Retina (tissue), 1 donor: ENCODE measurements at regions not wholly inside any gene's neighbourhood (a gene's known extent, or its start where the extent isn't known, plus 50 kb on each side); places are given as distances from the start of the nearest gene placed in this dataset.

Experiments
- DNase-seq: peaks from one replicate; pipeline ENCODE4 v3.0.0-alpha.2; 2016

DNA sequence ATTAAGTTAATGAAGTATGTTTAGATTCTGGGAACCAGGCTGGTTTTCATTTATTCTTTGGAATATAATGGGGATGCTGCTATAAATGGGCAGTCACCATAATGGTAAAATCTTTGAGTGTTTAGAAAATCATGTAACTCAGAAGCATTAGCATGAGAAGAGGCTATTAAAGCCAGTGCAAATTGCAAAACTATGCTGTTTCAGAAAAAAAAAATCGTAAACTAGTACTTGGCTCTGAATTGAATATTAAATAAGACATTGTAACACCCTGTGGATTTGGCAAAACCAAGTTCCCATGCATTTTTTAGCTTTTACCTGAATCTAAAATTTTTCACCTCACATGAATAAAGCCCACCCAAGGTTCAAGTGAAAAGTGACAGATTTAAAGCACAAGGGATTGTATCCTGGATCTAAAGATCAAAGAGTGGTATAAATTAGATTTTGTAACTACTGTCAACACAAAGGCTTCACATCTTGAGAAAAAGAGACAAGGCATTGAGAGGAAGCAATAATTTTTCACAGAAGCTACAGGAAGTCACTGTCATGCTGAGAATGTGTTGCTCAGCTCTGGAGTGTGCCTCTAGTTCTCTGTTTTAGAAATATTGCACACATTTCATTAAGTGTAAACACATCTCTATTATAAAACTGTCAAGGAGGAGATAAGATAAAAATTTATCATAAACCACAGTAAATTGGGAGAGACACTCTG, 142.2 kb downstream of the ABCA8 start:
- no peak for DNase-seq

DNA sequence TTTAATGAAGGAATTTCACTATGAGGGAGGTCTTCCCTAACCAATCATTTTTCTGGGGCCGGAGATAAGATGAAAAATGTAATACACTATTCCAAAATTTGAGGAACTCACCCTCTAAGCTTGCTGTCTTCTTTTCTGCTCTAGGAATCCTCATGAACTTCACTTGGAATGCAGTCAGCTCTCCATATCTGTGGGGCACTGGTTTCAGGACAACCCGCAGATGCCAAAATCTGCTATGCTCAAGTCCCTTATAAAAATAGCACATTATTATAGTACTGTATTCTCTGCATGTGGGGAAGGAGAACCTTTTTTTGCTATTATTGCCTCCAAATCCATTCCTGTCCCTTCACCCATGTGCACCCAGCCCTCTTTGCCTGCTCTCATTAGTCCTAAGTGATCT, 146.0 kb downstream of the ABCA8 start:
- DNase-seq, result no peak

DNA sequence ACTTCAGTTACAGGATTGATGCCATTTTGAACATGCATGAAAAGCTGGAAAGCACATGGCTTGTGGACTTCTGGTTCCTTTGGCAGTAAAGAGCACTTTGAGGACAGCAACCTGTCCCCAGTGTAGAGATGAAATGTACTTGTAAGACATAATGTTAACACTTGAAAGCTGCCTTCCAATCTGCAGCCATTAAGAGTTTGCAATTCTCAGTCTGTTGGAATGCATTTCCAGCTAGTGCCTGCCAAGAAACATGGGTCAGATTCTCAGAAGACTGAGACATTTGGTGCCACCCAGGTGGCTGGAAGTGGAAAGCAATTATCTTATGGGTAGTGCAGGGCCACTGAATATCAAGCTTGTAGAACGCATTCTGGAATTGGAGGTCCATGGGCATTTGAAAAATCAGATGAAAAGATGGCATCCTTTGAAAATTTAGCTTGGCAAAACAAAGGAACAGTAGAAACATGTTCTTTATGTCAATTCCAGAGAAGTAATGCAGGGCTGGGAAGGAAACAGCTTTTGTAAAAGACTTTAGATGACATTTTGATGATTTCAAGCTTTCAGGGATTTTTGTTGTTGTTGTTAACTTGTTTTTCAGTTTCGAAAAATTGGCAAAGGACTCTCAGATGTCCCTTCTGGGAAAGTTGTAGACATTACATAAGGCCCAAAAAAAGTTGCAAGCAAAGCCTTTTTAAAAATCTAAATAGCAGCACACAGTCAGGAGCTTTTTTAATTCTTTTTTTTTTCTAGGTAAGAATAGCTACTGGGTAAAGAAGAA, 147.0 kb downstream of the ABCA8 start:
- DNase-seq, result no peak

DNA sequence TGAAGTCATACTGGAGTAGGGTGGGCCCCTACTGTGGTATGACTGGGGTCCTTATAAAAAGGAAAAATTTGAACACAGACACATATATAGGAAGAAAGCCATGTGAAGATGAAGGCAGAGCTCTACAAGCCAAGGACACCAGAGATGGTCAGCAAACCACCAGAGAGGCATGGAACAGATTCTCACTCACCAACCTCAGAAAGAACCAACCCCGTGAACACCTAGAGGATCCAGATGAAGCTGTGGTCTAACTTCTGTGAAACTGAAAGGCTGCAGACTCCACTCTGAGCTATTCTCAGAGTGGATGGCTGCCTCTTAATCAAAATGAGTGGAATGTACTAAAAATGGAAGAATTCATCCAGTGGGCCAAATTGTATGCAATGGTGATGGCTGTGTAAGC, 149.6 kb downstream of the ABCA8 start:
- no peak for DNase-seq

DNA sequence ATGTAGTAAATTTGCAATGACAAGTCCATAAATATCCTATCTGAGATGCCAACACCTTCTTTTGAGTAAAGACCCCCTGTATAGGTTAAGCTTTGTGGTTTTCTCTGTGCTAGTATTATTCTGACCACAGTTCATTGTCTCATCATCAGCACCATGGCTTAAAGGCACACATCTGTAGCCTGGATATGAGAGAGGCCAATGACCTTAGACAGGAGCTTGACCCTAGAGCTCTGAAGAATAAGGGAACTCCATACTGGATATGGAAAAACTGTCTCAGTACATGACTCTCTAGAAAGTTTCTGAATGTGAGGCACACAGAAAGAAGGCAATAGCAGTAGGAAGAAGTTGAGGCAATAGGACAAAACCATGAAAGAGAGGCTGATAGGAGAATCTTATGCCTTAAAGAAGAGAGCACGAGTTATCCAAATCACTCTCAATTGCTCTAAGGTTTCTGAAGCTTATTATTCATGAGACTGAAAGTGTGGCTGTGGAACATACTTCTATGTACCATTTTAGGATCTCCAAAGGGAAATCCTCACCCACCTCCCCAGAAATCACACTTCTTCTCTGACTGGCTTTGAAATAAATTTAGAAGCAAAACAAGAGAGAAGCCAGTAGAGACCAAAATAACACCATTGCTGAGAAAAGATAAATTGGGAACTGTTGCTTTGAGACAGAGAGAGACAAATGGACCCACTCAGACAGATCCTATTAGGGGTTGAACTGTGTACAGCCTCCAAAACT, 150.2 kb downstream of the ABCA8 start:
- DNase-seq, result no peak

DNA sequence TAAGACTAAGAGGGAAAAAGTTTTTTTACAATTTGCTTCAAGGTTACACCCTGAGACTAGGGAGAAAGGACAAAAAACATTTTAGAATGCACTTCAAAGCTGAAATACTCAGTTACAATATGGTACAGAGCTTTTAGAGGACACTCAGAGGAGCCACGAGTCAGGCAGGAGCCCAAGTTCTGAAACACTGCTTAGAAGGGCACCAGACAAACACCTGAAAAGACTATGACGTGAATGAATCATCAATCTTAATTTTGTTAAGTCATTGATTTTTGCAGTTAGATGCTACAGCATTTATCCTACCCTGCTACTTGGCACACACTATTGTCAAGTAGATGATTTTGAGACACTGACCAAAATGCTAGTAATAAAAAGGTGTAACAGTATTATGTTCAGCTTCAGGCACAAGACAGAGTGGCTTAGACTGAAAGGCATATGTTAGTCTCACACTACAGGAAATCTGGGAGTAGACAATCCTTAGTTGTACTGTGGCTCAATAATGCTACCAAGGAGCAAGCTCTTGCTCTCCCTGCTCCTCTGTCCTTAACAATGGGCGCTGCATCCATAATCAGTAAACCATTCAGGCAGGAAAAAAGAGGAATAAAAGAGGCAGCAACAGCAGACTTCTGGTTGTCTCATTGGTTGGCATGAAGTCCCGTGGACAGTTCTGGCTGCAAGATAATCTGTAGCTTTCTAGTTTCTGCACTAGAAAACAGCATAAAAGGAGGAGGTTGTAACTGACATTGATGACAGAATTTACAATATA, 151.8 kb downstream of the ABCA8 start:
- no peak for DNase-seq

DNA sequence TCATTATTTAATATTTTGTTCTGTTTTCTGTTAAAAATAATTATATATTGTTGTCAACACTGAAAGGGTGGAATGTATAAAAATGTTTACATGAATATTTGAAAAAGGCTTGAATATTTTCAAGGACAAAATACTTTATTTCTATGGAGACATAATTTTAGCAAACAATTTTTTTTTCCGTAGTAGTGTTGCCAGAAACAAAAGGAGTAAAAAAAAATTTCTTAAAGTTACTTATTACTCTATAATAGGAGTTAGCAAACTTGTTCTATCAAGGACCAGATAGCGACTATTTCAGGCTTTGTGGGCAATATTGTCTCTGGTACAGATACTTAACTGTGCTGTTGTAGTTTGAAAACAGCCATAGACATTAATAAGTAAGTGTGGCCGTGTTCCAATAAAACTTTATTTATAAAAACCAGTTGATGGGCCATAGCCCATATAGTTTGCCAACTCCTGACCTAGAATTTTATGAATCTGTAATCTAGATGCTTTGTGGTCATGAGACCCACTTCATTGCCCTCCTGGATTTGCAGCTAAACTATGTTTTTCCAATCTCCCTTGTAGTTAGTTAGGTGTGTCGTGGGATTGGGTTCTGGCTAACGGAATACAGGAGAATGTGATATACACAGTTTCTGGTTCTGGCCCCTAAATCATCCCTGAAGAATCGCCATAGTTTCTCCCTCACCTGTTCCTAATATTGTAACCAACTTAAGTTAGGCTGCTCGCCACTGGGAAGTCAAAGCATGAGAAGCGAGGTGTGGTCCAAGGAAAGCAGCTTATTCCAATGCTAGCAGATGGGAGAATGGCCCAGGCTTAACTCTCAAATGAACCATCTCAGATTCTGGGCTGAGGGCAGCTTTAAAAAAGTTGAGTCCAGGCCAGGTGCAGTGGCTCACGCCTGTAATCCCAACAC, 153.6 kb downstream of the ABCA8 start:
- DNase-seq, result no peak

DNA sequence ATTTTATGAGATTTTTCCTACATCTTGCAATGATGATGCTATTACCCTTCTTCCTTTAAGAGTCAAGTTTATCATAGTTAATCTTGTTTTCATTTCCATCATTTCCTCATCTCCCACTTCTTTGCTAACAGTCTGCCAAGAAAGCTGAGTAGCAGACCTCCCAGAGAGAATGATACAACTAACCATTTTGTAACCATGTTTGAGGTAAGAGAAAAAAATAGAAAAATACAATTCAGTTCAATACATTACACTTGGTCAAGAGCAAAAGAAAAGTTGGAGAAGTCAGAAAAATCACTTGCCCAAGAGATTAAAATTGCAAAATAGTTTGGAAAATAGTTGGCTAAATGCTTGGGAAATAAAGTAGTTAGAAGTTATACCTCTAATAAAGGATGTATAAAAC, 154.4 kb downstream of the ABCA8 start:
- no peak for DNase-seq

DNA sequence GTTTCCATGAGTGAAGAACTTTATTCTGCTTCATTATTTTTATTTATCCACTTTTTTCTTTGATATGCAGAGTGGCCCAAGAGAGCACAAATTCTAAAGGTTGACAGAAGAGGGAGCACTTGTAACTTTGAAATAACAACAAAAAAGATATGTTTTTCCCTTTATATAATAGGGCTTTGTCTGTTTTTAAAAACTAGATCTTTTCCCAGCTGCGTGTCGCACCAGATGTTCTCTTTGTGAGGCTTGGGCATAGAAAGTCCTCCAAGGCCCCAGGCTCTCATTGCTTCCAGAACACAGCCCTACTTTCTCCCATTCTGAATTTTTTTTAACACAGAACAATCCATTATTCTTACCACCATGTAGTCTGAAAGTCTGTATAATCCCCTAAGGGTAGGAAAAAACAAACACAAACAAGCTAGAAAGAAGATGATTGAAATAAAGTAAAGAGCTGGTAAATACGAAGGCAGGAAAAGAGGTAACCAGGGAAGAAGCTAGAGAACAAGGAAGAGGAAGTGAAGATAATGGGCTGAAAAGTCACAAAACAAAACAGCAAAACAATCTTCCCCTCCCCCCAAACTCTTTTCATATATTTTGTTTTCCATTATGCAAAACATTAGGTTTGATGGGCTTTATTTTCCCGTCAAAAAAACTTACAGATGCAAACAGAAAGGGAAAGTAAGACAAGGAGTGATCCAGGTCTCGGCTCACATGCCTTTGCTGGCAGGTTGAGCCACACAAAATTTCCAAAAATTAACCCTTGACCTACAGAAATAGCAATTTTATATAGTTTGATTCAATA, 160.4 kb downstream of the ABCA8 start:
- DNase-seq, result no peak

DNA sequence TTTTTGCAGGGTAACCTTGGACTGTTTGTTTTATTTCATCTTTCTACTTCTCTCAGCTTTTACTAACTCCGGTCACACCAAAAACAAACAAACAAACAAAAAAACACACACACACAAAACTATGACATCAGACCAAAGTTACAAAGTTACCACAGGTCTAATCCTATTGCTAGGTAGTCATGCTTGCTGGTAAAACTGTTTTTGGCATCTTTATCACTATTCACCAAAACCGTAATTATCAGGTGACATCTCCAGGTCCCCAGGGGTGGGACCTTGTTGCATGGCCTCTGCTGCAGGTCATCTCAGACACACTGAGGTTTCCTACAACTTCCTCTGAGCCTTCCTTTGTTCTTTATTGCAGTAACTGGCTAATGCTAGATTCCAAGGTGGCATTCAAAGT, 162.3 kb downstream of the ABCA8 start:
- DNase-seq, result no peak

DNA sequence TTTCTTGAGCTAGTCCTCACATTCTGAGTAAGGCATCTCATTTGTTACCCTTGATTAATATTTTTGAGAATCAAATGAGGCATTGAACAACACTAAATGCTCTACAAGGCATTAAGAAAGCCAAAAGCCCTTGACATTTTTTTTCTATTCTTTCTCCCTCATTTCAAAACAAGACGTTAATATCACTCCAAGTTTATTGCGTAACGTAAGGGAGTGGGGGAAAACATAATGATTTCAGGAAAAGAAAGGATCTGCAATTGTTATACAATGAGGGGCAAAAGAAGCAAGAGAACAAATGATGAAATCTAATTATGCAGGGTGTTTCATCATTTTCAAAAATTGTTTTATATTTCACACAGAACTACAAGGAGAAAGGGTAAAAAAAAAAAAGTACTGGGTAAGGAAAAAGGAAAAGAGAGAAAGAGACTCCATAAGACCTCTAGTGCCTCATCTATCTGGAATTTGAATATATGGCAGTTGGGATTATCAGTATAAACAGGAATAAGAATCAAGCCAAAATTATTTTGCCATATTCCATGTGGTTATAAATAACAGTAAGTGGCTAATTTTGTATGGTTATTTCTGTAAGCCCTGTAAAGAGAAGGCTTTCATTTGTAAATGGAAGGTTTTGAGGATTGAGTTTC, 163.0 kb downstream of the ABCA8 start:
- no peak for DNase-seq

DNA sequence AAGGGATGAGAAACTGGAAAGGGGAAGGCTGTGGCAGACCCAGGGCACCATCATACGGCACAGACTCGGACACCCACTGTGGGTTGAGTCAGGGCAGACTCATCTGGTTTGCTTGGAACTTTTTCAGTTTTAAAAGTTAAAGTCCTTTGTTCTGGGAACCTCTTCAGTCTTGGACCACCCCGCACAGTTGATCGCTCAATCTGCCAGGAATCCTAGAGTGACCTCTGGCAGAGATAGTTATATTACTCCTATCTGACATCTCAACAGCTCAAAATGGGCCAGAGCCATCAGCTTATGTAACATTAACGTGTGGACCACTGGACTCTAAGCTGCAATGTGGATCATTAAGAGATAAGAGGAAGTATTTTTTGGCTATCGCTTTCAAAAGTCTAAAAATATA, 164.3 kb downstream of the ABCA8 start:
- DNase-seq, result no peak

DNA sequence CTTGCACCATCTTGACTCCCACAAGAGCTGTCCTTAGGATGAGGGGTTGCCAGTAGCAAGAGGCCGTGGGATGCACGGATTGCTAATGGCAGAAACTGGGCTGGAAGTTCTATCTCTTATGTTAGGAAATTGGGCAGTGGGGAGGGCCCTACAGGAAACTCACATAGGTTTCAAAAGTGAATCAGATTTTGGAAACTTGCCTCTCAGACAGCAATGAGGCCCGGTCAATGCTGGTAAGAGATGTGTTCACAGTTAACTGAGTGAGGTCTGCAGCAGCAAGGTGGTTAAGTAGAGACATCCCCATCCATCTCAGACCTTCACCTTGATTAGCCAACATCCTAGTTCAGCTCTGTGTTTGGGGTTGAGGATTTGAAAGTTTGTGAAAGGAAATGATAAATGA, 164.7 kb downstream of the ABCA8 start:
- no peak for DNase-seq

DNA sequence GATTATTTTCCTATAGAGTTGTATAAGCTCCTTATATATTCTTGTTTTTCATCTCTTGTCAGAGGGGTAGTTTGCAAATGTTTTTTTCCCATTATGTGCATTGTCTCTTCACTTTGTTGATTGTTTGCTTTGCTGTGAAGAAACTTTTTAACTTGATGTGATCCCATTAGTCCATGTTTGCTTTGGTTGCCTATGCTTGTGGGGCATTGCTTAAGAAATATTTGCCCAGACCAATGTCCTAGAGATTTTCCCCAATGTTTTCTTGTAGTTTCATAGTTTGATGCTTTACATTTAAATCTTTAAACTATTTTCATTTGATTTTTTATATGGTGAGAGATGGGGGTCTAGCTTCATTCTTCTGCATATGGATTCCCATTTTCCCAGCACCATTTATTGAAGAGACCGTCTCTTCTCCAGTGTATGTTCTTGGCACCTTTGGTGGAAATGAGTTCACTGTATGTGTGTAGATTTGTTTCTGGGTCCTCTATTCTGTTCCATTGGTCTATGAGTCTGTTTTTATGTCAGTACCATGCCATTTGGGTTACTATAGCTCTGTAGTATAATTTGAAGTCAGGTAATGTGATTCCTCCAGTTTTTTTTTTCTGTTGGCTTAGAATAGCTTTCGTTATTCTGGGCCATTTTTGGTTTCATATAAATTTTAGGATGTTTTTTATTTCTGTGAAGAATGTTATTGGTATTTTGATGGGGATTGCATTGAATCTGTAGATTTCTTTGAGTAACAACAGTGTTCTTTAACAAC, 165.8 kb downstream of the ABCA8 start:
- no peak for DNase-seq

DNA sequence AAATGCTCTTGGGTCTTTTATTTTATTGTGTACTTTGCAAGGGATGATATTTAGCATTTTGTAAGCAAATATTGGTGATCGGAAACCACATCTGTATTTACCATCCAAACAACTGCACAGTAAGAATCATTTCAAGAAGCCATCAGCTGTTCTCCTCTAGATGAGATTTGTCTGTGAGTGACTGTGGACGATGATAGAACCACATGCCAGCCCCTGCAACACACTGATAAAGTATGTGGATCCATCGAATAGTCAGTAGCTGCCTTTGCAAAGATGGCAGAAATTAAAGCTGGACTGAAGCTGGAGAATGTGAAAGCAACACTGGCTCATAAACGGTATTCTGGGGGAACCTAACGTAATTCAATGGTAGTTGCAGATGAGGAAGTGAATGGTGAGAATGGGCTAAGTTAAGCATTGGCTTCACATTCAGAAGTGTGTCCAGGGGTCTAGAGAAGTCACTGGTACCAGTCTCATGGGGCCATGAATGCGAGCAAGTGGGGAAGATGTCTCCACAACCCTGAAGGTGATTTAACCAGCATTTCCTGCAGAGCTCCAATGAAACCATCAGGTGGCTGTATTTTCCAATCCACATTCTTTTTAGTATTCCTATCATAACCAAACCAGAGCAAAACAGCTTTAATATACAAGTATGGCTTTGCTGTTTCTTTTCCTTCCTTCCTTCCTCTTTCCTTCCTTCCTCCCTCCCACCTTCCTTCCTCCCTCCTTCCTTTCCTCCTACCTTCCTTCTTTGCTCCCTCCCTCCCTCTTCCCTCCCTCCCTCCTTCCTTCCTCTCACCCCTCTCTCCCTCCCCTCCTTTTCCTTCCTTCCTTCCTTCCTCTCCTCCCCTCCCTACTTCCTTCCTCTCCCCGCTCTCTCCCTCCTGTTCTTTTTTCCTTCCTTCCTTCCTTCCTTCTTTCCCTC, 169.4 kb downstream of the ABCA8 start:
- DNase-seq, result no peak

DNA sequence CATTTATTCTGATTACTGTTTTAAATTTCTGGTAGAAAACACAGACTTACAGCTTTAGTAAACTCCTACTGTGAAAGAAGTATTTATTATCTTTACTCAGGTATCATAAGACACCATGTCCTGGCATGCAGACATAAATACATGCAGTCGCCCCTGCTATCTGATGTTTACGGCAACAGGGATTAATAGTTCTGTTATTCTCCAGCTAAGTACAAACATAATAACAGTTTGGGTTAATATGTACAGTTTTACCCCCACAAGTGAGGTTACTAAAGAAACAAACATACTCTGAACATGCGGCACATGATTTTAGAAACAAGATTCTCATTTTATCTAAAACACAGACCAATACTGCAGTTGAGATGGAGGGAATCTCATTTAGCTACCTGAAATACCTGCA, 170.8 kb downstream of the ABCA8 start:
- DNase-seq, result no peak

DNA sequence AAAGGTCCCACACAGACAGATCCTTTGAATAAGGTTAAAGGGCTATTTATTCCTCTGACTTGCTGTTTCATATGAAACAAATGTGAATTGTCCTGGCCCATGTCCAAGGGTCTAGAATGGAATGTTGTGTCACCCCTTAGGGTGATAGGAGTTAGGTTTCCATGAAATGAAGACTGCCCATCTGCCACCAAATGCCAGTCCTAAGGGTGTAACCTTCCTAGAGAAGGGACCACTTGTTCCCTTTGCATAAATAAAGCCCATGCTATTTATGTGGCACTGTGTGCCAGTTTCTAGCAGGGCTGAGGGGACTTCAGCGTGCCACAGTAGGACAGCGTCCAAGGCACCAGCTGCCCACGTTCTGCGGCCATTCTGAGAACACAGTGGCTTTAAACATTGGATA, 171.3 kb downstream of the ABCA8 start:
- no peak for DNase-seq

DNA sequence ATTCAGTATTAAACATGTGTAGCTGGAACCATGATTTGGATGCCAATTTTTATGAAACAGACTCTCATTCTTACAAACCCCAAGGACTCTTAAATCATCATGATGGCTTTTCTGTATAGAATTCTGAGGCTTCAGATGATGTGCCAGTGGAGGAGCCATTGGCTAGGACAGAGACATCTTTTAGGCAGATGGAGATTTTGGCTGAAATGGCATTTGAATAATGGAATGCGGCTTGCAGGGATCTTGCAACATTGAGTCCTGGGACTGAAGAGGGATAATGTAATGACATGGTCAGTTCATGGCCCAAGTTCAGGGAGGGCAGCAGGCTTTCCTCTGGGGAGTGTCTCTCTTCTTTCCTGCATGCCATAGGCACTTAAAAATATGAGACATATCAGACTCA, 172.4 kb downstream of the ABCA8 start:
- no peak for DNase-seq

DNA sequence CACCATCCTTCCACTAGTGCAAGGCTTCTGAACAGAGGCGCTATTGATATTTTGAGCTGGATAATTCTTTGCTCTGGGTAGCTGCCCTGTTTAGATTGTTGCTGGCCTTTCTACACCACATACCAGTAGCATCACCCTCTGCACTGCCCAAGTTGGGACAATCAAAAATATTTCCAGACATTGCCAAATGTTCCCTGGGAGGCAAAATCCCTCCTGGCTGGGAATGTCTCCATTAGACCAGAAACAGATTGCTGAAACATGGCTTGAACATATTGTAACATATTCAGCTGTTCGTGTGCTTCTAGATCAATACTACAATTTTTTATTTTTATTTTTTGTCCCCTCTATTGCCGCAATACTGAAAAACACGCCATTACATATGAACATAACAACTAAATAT, 174.6 kb downstream of the ABCA8 start:
- DNase-seq, result no peak
